Chondrocyte (in vitro differentiated cells): ENCODE measurements at regions not wholly inside any gene's neighbourhood (a gene's known extent, or its start where the extent isn't known, plus 50 kb on each side); places are given as distances from the start of the nearest gene placed in this dataset.

ENCODE experiments used
- DNase-seq: peaks from one replicate; pipeline ENCODE4 v3.0.0; 2021; ENCODE audit warnings: mixed read lengths, low spot score
- H3K27ac Mint-ChIP-seq: one replicate; pipeline ENCODE4 v1.8.0; 2021; ENCODE audit warnings: mild to moderate bottlenecking, moderate library complexity, mixed read lengths; ENCODE audit not compliant: unreplicated experiment
- H3K27me3 Mint-ChIP-seq: 2 replicates; pipeline ENCODE4 v1.8.0; 2021; ENCODE audit warnings: low read depth, mixed read lengths
- H3K36me3 Mint-ChIP-seq: 2 replicates; pipeline ENCODE4 v1.8.0; 2021; ENCODE audit warnings: low read depth, mixed read lengths
- H3K4me1 Mint-ChIP-seq: 2 replicates; pipeline ENCODE4 v1.8.0; 2021; ENCODE audit warnings: low read depth, mild to moderate bottlenecking, mixed read lengths
- H3K4me3 Mint-ChIP-seq: one replicate; pipeline ENCODE4 v1.8.0; 2021; ENCODE audit warnings: mild to moderate bottlenecking, moderate library complexity, mixed read lengths; ENCODE audit not compliant: unreplicated experiment
- H3K9me3 Mint-ChIP-seq: 2 replicates; pipeline ENCODE4 v1.8.0; 2021; ENCODE audit warnings: low read depth, mixed read lengths
- CTCF ChIP-seq: fragments of 200-600 bp; sonication (generic); IDR thresholded peaks from 2 replicates; pipeline ENCODE4 v1.5.0; 2021; ENCODE audit warnings: antibody characterized with exemption, mild to moderate bottlenecking, moderate library complexity

- H3K4me1 Mint-ChIP-seq, result no peaks in the 10 kb centered on the region
- no peaks in the 10 kb centered on the region for H3K27me3 Mint-ChIP-seq
- H3K9me3 Mint-ChIP-seq, result no peaks in the 10 kb centered on the region
- no peak for DNase-seq
- H3K36me3 Mint-ChIP-seq, result no peaks in the 10 kb centered on the region
- no peak overlapping the region for H3K27ac Mint-ChIP-seq
- no peak overlapping the region for H3K4me3 Mint-ChIP-seq
- no peak for TF ChIP-seq CTCF
These were observed 181.4 kb upstream of the MXRA5 start for GRCh38 chrX:3527811-3528210.

GRCh38 chrX:3527166-3527565, 180.7 kb upstream of the MXRA5 start:
- Mint-ChIP-seq H3K36me3 (no peaks in the 10 kb centered on the region), H3K4me1 (no peaks in the 10 kb centered on the region), H3K27ac (no peak overlapping the region), H3K9me3 (no peaks in the 10 kb centered on the region), H3K27me3 (no peaks in the 10 kb centered on the region), H3K4me3 (no peak overlapping the region)
- TF ChIP-seq CTCF, result no peak
- no peak for DNase-seq

GRCh38 chrX:3526731-3527130, 180.3 kb upstream of the MXRA5 start:
- H3K27me3 Mint-ChIP-seq, result no peaks in the 10 kb centered on the region
- TF ChIP-seq CTCF, result no peak
- DNase-seq, result no peak
- no peaks in the 10 kb centered on the region for H3K9me3 Mint-ChIP-seq
- no peak overlapping the region for H3K4me3 Mint-ChIP-seq
- no peaks in the 10 kb centered on the region for H3K36me3 Mint-ChIP-seq
- H3K27ac Mint-ChIP-seq, result peak overlapping the region; percentile 43
- H3K4me1 Mint-ChIP-seq, result no peaks in the 10 kb centered on the region

GRCh38 chrX:3526071-3526470, 179.6 kb upstream of the MXRA5 start:
- Mint-ChIP-seq H3K9me3 (no peaks in the 10 kb centered on the region), H3K27me3 (no peaks in the 10 kb centered on the region), H3K4me1 (no peaks in the 10 kb centered on the region), H3K27ac (no peak overlapping the region), H3K36me3 (no peaks in the 10 kb centered on the region), H3K4me3 (no peak overlapping the region)
- DNase-seq, result no peak
- no peak for TF ChIP-seq CTCF

- no peak for TF ChIP-seq CTCF
- Mint-ChIP-seq H3K36me3 (no peaks in the 10 kb centered on the region), H3K27me3 (no peaks in the 10 kb centered on the region), H3K4me3 (no peak overlapping the region), H3K27ac (no peak overlapping the region), H3K4me1 (peaks cover 19% of the 10 kb centered on the region), H3K9me3 (no peaks in the 10 kb centered on the region)
- DNase-seq, result no peak
These were observed 175.7 kb upstream of the MXRA5 start for GRCh38 chrX:3522101-3522650.
